22Rv1 (cell line): ENCODE measurements at regions not wholly inside any gene's neighbourhood (a gene's known extent, or its start where the extent isn't known, plus 50 kb on each side); places are given as distances from the start of the nearest gene placed in this dataset.
"Not testable (repeated sequence)": the region's sequence is repeated elsewhere in the genome, so short reads cannot be mapped to it uniquely, and the experiment has no call there.

Experiments used
- H3K27ac ChIP-seq: fragments of 450-650 bp; 2 replicates; pipeline ENCODE4 v1.5.1; 2017
- ZFX ChIP-seq: fragments of 450-650 bp; IDR thresholded peaks from 2 replicates; pipeline ENCODE4 v1.6.1; 2017; ENCODE audit warnings: antibody characterized with exemption, borderline replicate concordance
- TF ChIP-seq, protein P1 (sequence below): fragments of 450-650 bp; IDR thresholded peaks from 2 replicates; pipeline ENCODE4 v1.5.1; 2017; ENCODE audit warnings: mild to moderate bottlenecking

DNA sequence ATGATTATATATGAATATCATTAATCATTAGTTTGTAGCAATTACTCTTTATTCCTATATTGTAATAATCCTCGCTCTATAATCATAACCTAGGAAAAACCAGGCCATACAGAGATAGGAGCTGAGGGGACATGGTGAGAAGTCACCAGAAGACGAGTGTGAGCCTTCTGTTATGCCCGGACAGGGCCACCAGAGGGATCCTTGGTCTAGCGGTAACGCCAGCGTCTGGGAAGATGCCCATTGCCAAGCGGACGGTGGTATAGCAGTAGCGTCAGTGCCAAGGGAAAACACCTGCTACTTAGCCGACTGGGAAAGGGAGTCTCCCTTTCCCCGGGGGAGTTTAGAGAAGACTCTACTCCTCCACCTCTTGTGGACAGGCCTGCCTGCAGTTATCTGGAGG is 1347.6 kb downstream of the GATA3 start:
- TF ChIP-seq, protein P1, sequence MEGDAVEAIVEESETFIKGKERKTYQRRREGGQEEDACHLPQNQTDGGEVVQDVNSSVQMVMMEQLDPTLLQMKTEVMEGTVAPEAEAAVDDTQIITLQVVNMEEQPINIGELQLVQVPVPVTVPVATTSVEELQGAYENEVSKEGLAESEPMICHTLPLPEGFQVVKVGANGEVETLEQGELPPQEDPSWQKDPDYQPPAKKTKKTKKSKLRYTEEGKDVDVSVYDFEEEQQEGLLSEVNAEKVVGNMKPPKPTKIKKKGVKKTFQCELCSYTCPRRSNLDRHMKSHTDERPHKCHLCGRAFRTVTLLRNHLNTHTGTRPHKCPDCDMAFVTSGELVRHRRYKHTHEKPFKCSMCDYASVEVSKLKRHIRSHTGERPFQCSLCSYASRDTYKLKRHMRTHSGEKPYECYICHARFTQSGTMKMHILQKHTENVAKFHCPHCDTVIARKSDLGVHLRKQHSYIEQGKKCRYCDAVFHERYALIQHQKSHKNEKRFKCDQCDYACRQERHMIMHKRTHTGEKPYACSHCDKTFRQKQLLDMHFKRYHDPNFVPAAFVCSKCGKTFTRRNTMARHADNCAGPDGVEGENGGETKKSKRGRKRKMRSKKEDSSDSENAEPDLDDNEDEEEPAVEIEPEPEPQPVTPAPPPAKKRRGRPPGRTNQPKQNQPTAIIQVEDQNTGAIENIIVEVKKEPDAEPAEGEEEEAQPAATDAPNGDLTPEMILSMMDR: peak; percentile 79
- H3K27ac ChIP-seq: not testable (repeated sequence)

- H3K27ac ChIP-seq: not testable (repeated sequence)
Measured at GRCh38 chr10:9402507-9403195, 1348.2 kb downstream of the GATA3 start.

DNA sequence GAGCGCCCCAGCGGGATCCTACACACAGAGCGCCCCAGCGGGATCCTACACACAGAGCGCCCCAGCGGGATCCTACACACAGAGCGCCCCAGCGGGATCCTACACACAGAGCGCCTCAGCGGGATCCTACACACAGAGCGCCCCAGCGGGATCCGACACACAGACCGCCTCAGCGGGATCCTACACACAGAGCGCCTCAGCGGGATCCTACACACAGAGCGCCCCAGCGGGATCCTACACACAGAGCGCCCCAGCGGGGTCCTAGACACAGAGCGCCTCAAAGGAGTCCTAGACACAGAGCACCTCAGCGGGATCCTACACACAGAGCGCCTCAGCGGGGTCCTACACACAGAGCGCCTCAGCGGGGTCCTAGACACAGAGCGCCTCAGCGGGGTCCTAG is 1352.7 kb downstream of the GATA3 start:
- not testable (repeated sequence) for H3K27ac ChIP-seq

DNA sequence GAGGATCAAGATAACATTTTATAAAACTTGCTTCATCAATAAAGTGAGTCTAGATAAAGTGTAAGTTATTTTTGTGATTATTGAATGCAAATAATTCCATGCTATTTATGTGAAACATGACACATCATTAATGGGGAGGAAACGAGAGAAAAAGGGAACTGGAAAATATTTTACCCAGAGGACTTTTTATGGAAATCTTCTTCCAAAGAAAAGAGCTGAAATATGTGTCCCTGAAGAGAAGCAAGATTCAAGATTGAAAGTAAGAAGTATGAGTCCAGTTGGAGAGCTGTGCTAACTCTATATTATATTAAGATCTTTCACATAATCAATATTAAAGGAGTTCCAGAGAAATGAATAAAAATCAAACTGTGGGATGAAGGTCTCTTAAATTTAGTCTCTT is 1361.8 kb downstream of the GATA3 start:
- TF ChIP-seq ZFX: no peak
- TF ChIP-seq, protein P1: no peak

DNA sequence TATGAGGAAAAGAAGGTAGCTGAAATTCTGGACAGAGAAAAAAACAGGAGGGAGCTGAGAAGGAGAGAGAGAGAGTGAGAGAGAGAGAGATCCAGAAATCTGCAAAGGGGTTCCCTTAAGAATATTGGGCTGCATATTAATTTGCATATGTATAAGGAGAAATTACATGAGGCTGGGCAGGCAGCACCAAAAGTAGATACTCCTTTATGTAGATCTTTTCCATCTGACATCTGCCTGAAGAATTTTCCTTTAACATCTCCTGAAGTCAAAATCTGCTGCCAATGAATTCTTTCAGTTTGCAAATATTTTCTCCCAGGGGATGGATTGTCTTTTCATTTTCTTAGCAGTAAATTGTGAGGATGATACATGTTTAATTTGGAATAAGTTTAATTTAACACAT is 1365.3 kb downstream of the GATA3 start:
- H3K27ac ChIP-seq: no peak overlapping the region
- TF ChIP-seq, protein P1: no peak
- no peak for TF ChIP-seq ZFX

More for the DNA sequence above, 1361.8 kb downstream of the GATA3 start:
- H3K27ac ChIP-seq: no peak overlapping the region

DNA sequence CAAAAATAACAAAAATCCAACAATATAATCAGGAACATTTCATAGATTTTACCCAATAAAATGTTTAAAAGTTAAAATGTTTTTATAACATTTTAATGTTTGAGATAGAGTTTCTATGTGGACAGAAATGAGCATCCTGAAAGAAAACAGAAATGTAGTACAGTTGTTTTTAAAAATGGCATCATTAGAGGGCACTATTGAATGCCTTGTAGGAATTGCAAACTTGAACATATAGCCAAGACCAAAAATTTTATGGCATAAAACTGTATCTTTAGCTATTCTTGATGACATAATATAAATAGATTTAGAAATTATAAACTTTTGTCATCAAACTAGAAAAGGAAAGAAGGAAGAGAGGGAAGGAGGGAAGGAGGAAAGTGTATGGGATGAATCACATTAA is 1372.7 kb downstream of the GATA3 start:
- no peak overlapping the region for H3K27ac ChIP-seq
- TF ChIP-seq, protein P1: no peak
- TF ChIP-seq ZFX: no peak

DNA sequence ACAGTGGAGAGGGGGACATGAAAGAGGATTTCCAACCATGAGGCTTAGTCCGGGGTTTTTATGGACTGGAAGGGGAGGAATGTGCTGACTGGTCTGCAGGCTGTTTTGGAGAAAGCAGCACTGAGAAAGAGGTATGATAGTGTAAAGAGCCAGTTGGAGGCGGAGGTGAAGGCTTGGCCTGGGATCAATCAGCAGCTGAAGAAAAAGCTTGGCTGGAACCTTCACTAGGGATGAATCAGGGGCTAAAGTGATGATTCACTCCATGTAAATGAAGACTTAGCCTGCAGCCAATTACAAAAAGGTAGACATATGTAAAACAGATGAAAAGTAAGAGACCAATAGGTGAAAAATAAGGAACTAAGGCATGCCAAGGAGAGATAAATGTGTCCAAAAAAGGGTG is 1382.6 kb downstream of the GATA3 start:
- TF ChIP-seq, protein P1: no peak
- TF ChIP-seq ZFX: no peak
- no peak overlapping the region for H3K27ac ChIP-seq

GRCh38 chr10:9443758-9444157 is 1389.3 kb downstream of the GATA3 start:
- no peak for TF ChIP-seq ZFX
- TF ChIP-seq, protein P1: no peak

More at GRCh38 chr10:9443758-9444157, 1389.3 kb downstream of the GATA3 start:
- H3K27ac ChIP-seq: no peak overlapping the region
